ENCODE measurements at regions not wholly inside any gene's neighbourhood (a gene's known extent, or its start where the extent isn't known, plus 50 kb on each side); places are given as distances from the start of the nearest gene placed in this dataset.

DNA sequence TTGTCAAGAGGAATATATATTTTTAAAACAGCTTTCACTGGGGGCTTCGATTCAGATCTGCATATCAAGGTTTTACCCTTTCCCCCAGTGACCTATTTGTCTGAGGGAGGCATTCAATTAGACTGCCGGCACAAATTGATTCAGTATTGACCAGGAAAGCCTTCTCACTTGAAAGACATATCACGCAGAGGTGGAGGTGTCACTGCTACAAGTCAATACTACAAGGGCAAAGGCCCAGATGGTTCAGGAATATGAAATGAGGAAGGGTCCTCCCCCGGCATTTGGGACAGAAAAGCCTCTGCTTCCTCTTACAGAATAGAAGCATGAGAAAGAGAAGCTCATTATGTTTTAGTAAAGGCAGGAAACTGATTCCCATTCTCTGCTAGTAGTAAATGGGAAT is 383.6 kb downstream of the HNRNPD start:
- TF ChIP-seq, protein P1, sequence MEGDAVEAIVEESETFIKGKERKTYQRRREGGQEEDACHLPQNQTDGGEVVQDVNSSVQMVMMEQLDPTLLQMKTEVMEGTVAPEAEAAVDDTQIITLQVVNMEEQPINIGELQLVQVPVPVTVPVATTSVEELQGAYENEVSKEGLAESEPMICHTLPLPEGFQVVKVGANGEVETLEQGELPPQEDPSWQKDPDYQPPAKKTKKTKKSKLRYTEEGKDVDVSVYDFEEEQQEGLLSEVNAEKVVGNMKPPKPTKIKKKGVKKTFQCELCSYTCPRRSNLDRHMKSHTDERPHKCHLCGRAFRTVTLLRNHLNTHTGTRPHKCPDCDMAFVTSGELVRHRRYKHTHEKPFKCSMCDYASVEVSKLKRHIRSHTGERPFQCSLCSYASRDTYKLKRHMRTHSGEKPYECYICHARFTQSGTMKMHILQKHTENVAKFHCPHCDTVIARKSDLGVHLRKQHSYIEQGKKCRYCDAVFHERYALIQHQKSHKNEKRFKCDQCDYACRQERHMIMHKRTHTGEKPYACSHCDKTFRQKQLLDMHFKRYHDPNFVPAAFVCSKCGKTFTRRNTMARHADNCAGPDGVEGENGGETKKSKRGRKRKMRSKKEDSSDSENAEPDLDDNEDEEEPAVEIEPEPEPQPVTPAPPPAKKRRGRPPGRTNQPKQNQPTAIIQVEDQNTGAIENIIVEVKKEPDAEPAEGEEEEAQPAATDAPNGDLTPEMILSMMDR (IDR thresholded peaks at IDR 0.05), result no peak
- no peak for TF ChIP-seq POLR2A (IDR thresholded peaks at IDR 0.05)
